ENCODE measurements at regions not wholly inside any gene's neighbourhood (a gene's known extent, or its start where the extent isn't known, plus 50 kb on each side); places are given as distances from the start of the nearest gene placed in this dataset.

- Mint-ChIP-seq H3K4me3 (ENCODE audit: unreplicated experiment) (no peak overlapping the region), H3K27ac (ENCODE audit: unreplicated experiment) (no peak overlapping the region), H3K4me1 (ENCODE audit: low read depth) (no peaks in the 10 kb centered on the region), H3K9me3 (ENCODE audit: low read depth) (peaks cover 2% of the 10 kb centered on the region), H3K36me3 (ENCODE audit: low read depth) (no peaks in the 10 kb centered on the region), H3K27me3 (ENCODE audit: low read depth) (no peaks in the 10 kb centered on the region)
- no peak for TF ChIP-seq CTCF (IDR thresholded peaks at IDR 0.05)
- DNase-seq (ENCODE audit: low spot score) = no peak
Observed at GRCh38 chr13:53562419-53562818, 533.8 kb downstream of the OLFM4 start.

- H3K4me3 Mint-ChIP-seq (ENCODE audit: unreplicated experiment) = no peak overlapping the region
- H3K36me3 Mint-ChIP-seq (ENCODE audit: low read depth) = no peaks in the 10 kb centered on the region
- H3K27ac Mint-ChIP-seq (ENCODE audit: unreplicated experiment) = no peak overlapping the region
- TF ChIP-seq CTCF (IDR thresholded peaks at IDR 0.05) = no peak
- peaks cover 2% of the 10 kb centered on the region for H3K9me3 Mint-ChIP-seq (ENCODE audit: low read depth)
- no peak for DNase-seq (ENCODE audit: low spot score)
- peaks cover 3% of the 10 kb centered on the region for H3K27me3 Mint-ChIP-seq (ENCODE audit: low read depth)
- H3K4me1 Mint-ChIP-seq (ENCODE audit: low read depth) = no peaks in the 10 kb centered on the region
Observed at GRCh38 chr13:53568491-53568890, 539.9 kb downstream of the OLFM4 start.

GRCh38 chr13:53569453-53569852 lies 540.8 kb downstream of the OLFM4 start:
- no peak for DNase-seq (ENCODE audit: low spot score)
- no peak for TF ChIP-seq CTCF (IDR thresholded peaks at IDR 0.05)
- Mint-ChIP-seq H3K27ac (ENCODE audit: unreplicated experiment) (no peak overlapping the region), H3K4me3 (ENCODE audit: unreplicated experiment) (no peak overlapping the region), H3K9me3 (ENCODE audit: low read depth) (peaks cover 2% of the 10 kb centered on the region), H3K27me3 (ENCODE audit: low read depth) (peaks cover 3% of the 10 kb centered on the region), H3K4me1 (ENCODE audit: low read depth) (no peaks in the 10 kb centered on the region), H3K36me3 (ENCODE audit: low read depth) (no peaks in the 10 kb centered on the region)

- no peak for TF ChIP-seq CTCF (IDR thresholded peaks at IDR 0.05)
Observed at GRCh38 chr13:53601113-53601512, 572.5 kb downstream of the OLFM4 start.

GRCh38 chr13:53605326-53605725 lies 576.7 kb downstream of the OLFM4 start:
- DNase-seq (ENCODE audit: low spot score) = no peak
- no peak overlapping the region for H3K4me3 Mint-ChIP-seq (ENCODE audit: unreplicated experiment)
- H3K27me3 Mint-ChIP-seq (ENCODE audit: low read depth) = no peaks in the 10 kb centered on the region
- no peaks in the 10 kb centered on the region for H3K36me3 Mint-ChIP-seq (ENCODE audit: low read depth)
- no peak overlapping the region for H3K27ac Mint-ChIP-seq (ENCODE audit: unreplicated experiment)
- no peaks in the 10 kb centered on the region for H3K9me3 Mint-ChIP-seq (ENCODE audit: low read depth)
- no peak for TF ChIP-seq CTCF (IDR thresholded peaks at IDR 0.05)
- H3K4me1 Mint-ChIP-seq (ENCODE audit: low read depth) = peaks cover 12% of the 10 kb centered on the region

More at GRCh38 chr13:53601113-53601512, 572.5 kb downstream of the OLFM4 start:
- no peak for DNase-seq (ENCODE audit: low spot score)
- Mint-ChIP-seq H3K9me3 (ENCODE audit: low read depth) (no peaks in the 10 kb centered on the region), H3K27ac (ENCODE audit: unreplicated experiment) (no peak overlapping the region), H3K27me3 (ENCODE audit: low read depth) (no peaks in the 10 kb centered on the region), H3K36me3 (ENCODE audit: low read depth) (no peaks in the 10 kb centered on the region), H3K4me3 (ENCODE audit: unreplicated experiment) (no peak overlapping the region), H3K4me1 (ENCODE audit: low read depth) (peaks cover 12% of the 10 kb centered on the region)

All from chondrocyte (in vitro differentiated cells).